ENCODE measurements at regions not wholly inside any gene's neighbourhood (a gene's known extent, or its start where the extent isn't known, plus 50 kb on each side); places are given as distances from the start of the nearest gene placed in this dataset.

DNA sequence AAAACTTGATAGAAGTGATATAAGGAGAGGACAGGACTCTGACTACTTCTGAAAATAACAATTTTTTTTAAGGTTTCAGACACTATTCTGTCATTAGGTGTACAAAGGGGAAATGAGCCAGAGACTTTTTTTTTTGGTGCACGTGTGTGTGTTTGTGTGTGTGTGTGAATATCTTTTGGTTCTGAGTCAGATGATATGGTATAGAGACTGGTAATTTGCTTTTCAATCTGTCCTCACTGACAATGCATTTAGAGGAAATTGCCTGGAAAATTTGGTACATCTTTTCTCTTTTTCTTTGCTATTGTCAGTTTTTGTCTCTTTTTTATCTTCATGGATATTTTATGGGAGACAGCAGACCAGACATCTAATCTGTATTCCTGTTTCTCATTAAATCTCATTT lies 59.3 kb downstream of the DDIT4L start:
- intact Hi-C loops (cut with DNase I), result no loop called here
- H3K4me3 ChIP-seq, result no peak overlapping the region
- no peaks in the 10 kb centered on the region for H3K27me3 ChIP-seq
- DNase-seq, result no peak
- TF ChIP-seq CTCF (IDR thresholded peaks at IDR 0.05), result no peak
- H3K9me3 ChIP-seq, result peaks cover 0 to 2% of the 10 kb centered on the region in 2 donors
- no peaks in the 10 kb centered on the region for H3K36me3 ChIP-seq
- ATAC-seq, result no peak
- no peaks in the 10 kb centered on the region for H3K4me1 ChIP-seq
- H3K27ac ChIP-seq, result no peak overlapping the region

- no peak overlapping the region for H3K27ac ChIP-seq
- intact Hi-C loops (cut with DNase I), result no loop called here
- no peaks in the 10 kb centered on the region for H3K4me1 ChIP-seq
- no peak overlapping the region for H3K4me3 ChIP-seq
- H3K9me3 ChIP-seq, result peaks cover 0 to 4% of the 10 kb centered on the region in 2 donors
- no peak for ATAC-seq
- H3K27me3 ChIP-seq, result no peaks in the 10 kb centered on the region
- no peaks in the 10 kb centered on the region for H3K36me3 ChIP-seq
- no peak for TF ChIP-seq CTCF (IDR thresholded peaks at IDR 0.05)
- no peak for DNase-seq
These were observed 59.8 kb downstream of the DDIT4L start for GRCh38 chr4:100130491-100130890.

DNA sequence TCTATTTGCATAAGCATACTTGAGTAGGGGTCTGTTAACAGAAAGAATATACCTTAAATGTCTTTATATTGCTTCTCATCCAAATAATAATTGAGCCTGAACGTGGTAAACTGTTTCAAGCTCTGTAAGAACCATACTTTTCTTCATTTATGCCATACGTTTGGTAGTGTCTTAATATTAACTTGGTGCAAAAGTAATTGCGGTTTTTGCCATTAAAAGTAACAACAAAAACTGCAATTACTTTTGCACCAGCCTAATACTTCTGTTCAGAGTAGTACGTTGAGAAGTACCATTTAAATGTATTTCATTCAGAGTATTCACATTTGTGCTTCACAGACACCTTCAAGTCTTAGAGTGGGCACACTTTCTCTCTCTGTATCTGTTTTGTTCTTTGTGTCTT lies 60.5 kb downstream of the DDIT4L start:
- ATAC-seq (no peak), DNase-seq (no peak)
- TF ChIP-seq CTCF (IDR thresholded peaks at IDR 0.05), result no peak
- Histone ChIP-seq H3K9me3 (peaks cover 0 to 11% of the 10 kb centered on the region in 2 donors), H3K4me3 (no peak overlapping the region), H3K27me3 (no peaks in the 10 kb centered on the region), H3K36me3 (no peaks in the 10 kb centered on the region), H3K4me1 (no peaks in the 10 kb centered on the region), H3K27ac (no peak overlapping the region)
- intact Hi-C loops (cut with DNase I), result no loop called here

DNA sequence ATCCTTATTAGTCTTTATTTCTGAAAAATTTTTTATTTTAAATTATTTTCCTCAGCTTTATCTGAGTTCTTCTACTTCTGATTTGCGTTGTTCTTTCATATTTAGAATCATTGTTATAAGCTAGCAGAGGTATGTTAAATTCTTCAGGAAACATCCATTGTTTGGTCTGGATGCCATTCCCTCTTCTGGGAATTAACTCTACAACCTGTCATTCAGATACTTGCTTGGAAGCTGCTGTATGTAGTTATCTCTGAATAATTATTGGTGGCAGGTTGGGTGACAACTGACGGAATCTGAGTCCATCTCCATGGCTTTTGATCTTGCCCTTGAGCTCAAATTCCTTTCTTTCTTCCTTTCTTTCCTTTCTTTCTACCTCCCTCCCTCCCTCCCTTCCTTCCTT lies 61.9 kb downstream of the DDIT4L start:
- no peak overlapping the region for H3K27ac ChIP-seq
- H3K27me3 ChIP-seq, result no peaks in the 10 kb centered on the region
- TF ChIP-seq CTCF (IDR thresholded peaks at IDR 0.05), result no peak
- H3K9me3 ChIP-seq, result peaks cover 0 to 19% of the 10 kb centered on the region in 2 donors
- no peak overlapping the region for H3K4me3 ChIP-seq
- intact Hi-C loops (cut with DNase I), result no loop called here
- no peaks in the 10 kb centered on the region for H3K36me3 ChIP-seq
- no peak for DNase-seq
- no peak for ATAC-seq
- H3K4me1 ChIP-seq, result no peaks in the 10 kb centered on the region

DNA sequence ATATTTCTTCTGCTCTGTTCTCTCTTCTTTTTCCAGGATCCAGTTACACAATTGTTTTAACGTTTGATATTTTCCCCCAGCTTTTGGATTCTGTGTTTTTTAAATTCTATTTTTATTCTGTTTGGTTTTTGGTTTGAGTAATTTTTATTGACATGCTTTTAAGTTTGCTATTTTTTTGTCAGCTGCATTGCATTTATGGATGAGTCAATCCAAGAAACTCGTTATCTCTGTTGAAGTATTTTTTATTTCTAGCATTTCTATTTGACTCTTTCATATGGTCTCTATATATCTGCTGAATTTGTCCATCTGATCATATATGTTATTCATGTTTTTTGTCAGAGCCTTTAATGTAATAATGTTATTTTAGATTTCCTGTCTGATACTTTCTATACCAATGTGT lies 65.6 kb downstream of the DDIT4L start:
- ATAC-seq, result no peak
- no peak for TF ChIP-seq CTCF (IDR thresholded peaks at IDR 0.05)
- Histone ChIP-seq H3K27me3 (no peaks in the 10 kb centered on the region), H3K36me3 (no peaks in the 10 kb centered on the region), H3K9me3 (peaks cover 0 to 19% of the 10 kb centered on the region in 2 donors), H3K27ac (no peak overlapping the region), H3K4me3 (no peak overlapping the region), H3K4me1 (no peaks in the 10 kb centered on the region)
- no peak for DNase-seq
- intact Hi-C loops (cut with DNase I), result no loop called here
